ENCODE measurements at regions not wholly inside any gene's neighbourhood (a gene's known extent, or its start where the extent isn't known, plus 50 kb on each side); places are given as distances from the start of the nearest gene placed in this dataset.

GRCh38 chr5:96293966-96294883, 138.8 kb downstream of the PCSK1 start:
- Histone ChIP-seq H3K4me1 (ENCODE audit: control insufficient read depth, extremely low read depth, insufficient read depth, low read length) (no peaks in the 10 kb centered on the region), H3K9me3 (replicated peaks; ENCODE audit: control insufficient read depth, insufficient read depth, low read length) (no peaks in the 10 kb centered on the region), H4K20me1 (replicated peaks; ENCODE audit: control insufficient read depth, extremely low read depth, insufficient read depth, low read length) (no peaks in the 10 kb centered on the region), H3K4me3 (replicated peaks in 1 of 3; ENCODE audit: insufficient read depth in 1 of 3, low read depth in 1 of 3, low read length in 3 of 3) (no peak overlapping the region), H3K27ac (ENCODE audit: insufficient read depth, low read depth, low read length) (no peak overlapping the region), H3K27me3 (ENCODE audit: control insufficient read depth in 2 of 2, insufficient read depth in 2 of 2, low read length in 2 of 2) (no peaks in the 10 kb centered on the region), H3K36me3 (ENCODE audit: control insufficient read depth in 2 of 2, extremely low read depth in 1 of 2, insufficient read depth in 2 of 2, low read length in 2 of 2) (no peaks in the 10 kb centered on the region), H2AFZ (ENCODE audit: low read depth, low read length) (no peak overlapping the region), H3K9me1 (replicated peaks; ENCODE audit: control insufficient read depth, extremely low read depth, insufficient read depth, low read length) (no peaks in the 10 kb centered on the region), H3K9ac (replicated peaks; ENCODE audit: extremely low read depth, insufficient read depth, low read length) (no peak overlapping the region), H3K79me2 (ENCODE audit: control insufficient read depth, insufficient read depth, low read length) (no peaks in the 10 kb centered on the region), H3K4me2 (ENCODE audit: insufficient read depth, low read length) (no peak overlapping the region)
- CTCF ChIA-PET, result interaction anchor here (0.6 to 1.0 kb wide), 3 partner anchors 9 to 20 kb away, joined by 3 read pairs; no protein-coding TSS in a partner anchor
- TF ChIP-seq MYC (IDR thresholded peaks at IDR 0.05; ENCODE audit: low read depth, low read length), result no peak
- TF ChIP-seq POLR2AphosphoS5 (IDR thresholded peaks at IDR 0.05; ENCODE audit: insufficient read depth, low read depth, low read length), result no peak
- TF ChIP-seq, protein P1, sequence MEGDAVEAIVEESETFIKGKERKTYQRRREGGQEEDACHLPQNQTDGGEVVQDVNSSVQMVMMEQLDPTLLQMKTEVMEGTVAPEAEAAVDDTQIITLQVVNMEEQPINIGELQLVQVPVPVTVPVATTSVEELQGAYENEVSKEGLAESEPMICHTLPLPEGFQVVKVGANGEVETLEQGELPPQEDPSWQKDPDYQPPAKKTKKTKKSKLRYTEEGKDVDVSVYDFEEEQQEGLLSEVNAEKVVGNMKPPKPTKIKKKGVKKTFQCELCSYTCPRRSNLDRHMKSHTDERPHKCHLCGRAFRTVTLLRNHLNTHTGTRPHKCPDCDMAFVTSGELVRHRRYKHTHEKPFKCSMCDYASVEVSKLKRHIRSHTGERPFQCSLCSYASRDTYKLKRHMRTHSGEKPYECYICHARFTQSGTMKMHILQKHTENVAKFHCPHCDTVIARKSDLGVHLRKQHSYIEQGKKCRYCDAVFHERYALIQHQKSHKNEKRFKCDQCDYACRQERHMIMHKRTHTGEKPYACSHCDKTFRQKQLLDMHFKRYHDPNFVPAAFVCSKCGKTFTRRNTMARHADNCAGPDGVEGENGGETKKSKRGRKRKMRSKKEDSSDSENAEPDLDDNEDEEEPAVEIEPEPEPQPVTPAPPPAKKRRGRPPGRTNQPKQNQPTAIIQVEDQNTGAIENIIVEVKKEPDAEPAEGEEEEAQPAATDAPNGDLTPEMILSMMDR (IDR thresholded peaks at IDR 0.05; ENCODE audit: extremely low read depth in 1 of 2, insufficient read depth in 1 of 2, low read depth in 1 of 2, low read length in 2 of 2), result no peak
- TF ChIP-seq EZH2 (IDR thresholded peaks at IDR 0.05; ENCODE audit: borderline replicate concordance, low read depth, low read length, severe bottlenecking), result no peak
- TF ChIP-seq JUN (IDR thresholded peaks at IDR 0.05; ENCODE audit: borderline replicate concordance, insufficient read depth, insufficient read length, low read depth), result no peak
- TF ChIP-seq MAX (IDR thresholded peaks at IDR 0.05; ENCODE audit: insufficient read depth, insufficient read length), result no peak
- no peak for TF ChIP-seq FOS (IDR thresholded peaks at IDR 0.05; ENCODE audit: borderline replicate concordance, insufficient read depth, low read length)
- TF ChIP-seq GATA2 (IDR thresholded peaks at IDR 0.05; ENCODE audit: insufficient read depth, insufficient read length, low read depth, low read length), result no peak
- no peak for TF ChIP-seq POLR2A (IDR thresholded peaks at IDR 0.05; ENCODE audit: low read depth, low read length)
- no TSS peak for BruUV-seq (replicated peaks)
- DNase-seq (ENCODE audit: low read depth, low spot score) (peak; percentile 30), FAIRE-seq (no peak)
- POLR2A ChIA-PET, result no interaction called here
- intact Hi-C loops (cut with micrococcal nuclease) (no loop called here), dilution Hi-C loops (cut with MboI; ENCODE audit: extremely low pct_ligation_motif_present, low sequenced_read_pairs) (no loop called here)
